Right lobe of liver (tissue), 4 donors: ENCODE measurements at regions not wholly inside any gene's neighbourhood (a gene's known extent, or its start where the extent isn't known, plus 50 kb on each side); places are given as distances from the start of the nearest gene placed in this dataset.

Source experiments
- POLR2A ChIP-seq: fragments of 450-650 bp; IDR thresholded peaks from one replicate; pipeline ENCODE4 v1.6.1; 2017; ENCODE audit warnings: antibody characterized with exemption, mild to moderate bottlenecking
- TF ChIP-seq, protein P1 (sequence below), 4 donors: fragments of 200-600 bp in 3 of 4; fragments of 450-650 bp in 1 of 4; IDR thresholded peaks; one replicate each; pipeline versions ENCODE4 v1.5.1 to v1.8.0; 2016 to 2022; ENCODE audit warnings: antibody characterized with exemption in 4 of 4, mild to moderate bottlenecking in 2 of 4
- donor health status: DM: no; HTN: no; CAD: no.
- donor health status: DM: no; HTN: no; CAD: no.
- donor health status: DM: no; HTN: yes; CAD: no.

DNA sequence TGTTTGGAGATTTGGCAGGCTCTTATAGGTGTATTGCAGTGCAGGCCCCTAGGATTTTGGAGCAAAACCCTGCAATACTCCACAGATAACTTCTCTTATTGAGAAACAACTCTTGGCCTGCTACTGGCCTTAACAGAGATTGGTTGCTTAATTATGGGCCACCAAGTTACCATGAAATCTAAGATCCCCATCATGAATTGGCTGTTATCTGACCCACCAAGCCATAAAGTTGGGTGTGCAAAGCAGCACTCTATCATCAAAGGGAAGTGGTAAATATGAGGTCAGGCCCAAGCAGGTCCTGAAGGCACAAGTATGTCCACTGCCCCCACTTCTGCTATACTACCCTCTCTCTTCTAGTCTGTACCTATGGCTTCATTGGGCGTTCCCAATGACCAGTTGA, 130.0 kb upstream of the TNFSF4 start:
- TF ChIP-seq, protein P1, sequence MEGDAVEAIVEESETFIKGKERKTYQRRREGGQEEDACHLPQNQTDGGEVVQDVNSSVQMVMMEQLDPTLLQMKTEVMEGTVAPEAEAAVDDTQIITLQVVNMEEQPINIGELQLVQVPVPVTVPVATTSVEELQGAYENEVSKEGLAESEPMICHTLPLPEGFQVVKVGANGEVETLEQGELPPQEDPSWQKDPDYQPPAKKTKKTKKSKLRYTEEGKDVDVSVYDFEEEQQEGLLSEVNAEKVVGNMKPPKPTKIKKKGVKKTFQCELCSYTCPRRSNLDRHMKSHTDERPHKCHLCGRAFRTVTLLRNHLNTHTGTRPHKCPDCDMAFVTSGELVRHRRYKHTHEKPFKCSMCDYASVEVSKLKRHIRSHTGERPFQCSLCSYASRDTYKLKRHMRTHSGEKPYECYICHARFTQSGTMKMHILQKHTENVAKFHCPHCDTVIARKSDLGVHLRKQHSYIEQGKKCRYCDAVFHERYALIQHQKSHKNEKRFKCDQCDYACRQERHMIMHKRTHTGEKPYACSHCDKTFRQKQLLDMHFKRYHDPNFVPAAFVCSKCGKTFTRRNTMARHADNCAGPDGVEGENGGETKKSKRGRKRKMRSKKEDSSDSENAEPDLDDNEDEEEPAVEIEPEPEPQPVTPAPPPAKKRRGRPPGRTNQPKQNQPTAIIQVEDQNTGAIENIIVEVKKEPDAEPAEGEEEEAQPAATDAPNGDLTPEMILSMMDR (IDR thresholded peaks at IDR 0.05) = no peak
- no peak for TF ChIP-seq POLR2A
